Astrocyte (in vitro differentiated cells and primary cell): ENCODE measurements at regions not wholly inside any gene's neighbourhood (a gene's known extent, or its start where the extent isn't known, plus 50 kb on each side); places are given as distances from the start of the nearest gene placed in this dataset.

Experiments used
- DNase-seq: peaks from one replicate; pipeline ENCODE4 v3.0.0-alpha.2; 2010; ENCODE audit warnings: low read depth
- FAIRE-seq: peaks from 2 replicates; lab custom pipeline; 2011; peaks lifted over from hg19 to GRCh38; lab: Jason Lieb, UNC
- H2AFZ ChIP-seq: 2 replicates; pipeline ENCODE4 v1.6.0; 2012; ENCODE audit warnings: low read depth, low read length, inconsistent platforms
- H3K27ac ChIP-seq: 2 replicates; pipeline ENCODE4 v1.5.1; 2011; ENCODE audit warnings: low read depth, low read length, inconsistent platforms
- H3K27me3 ChIP-seq: 2 replicates; pipeline ENCODE4 v1.6.0; 2011; ENCODE audit warnings: low read length, inconsistent platforms; ENCODE audit not compliant: insufficient read depth
- H3K36me3 ChIP-seq: 2 replicates; pipeline ENCODE4 v1.5.1; 2011; ENCODE audit warnings: low read length, inconsistent platforms; ENCODE audit not compliant: insufficient read depth
- H3K4me1 ChIP-seq: 2 replicates; pipeline ENCODE4 v1.5.1; 2011; ENCODE audit warnings: low read length, inconsistent platforms; ENCODE audit not compliant: insufficient read depth
- H3K4me2 ChIP-seq: 2 replicates; pipeline ENCODE4 v1.6.0; 2012; ENCODE audit warnings: low read length, inconsistent platforms
- H3K4me3 ChIP-seq: 2 replicates; pipeline ENCODE4 v1.5.1; 2011; ENCODE audit warnings: low read depth, mild to moderate bottlenecking, low read length, inconsistent platforms; ENCODE audit not compliant: insufficient read depth
- H3K79me2 ChIP-seq: 2 replicates; pipeline ENCODE4 v1.6.0; 2012; ENCODE audit warnings: mild to moderate bottlenecking, low read length, inconsistent platforms; ENCODE audit not compliant: insufficient read depth
- H3K9ac ChIP-seq: 2 replicates; pipeline ENCODE4 v1.6.0; 2012; ENCODE audit warnings: mild to moderate bottlenecking, low read length, inconsistent platforms
- H3K9me3 ChIP-seq: 2 replicates; pipeline ENCODE4 v1.5.1; 2012; ENCODE audit warnings: low read depth, mild to moderate bottlenecking, low read length, inconsistent platforms; ENCODE audit not compliant: insufficient read depth
- H4K20me1 ChIP-seq: 2 replicates; pipeline ENCODE4 v1.6.0; 2012; ENCODE audit warnings: low read length, inconsistent platforms; ENCODE audit not compliant: insufficient read depth
- H3K27ac Mint-ChIP-seq: one replicate; pipeline ENCODE4 v1.8.0; 2021; ENCODE audit warnings: mild to moderate bottlenecking, mixed read lengths; ENCODE audit not compliant: unreplicated experiment
- H3K27me3 Mint-ChIP-seq: one replicate; pipeline ENCODE4 v1.8.0; 2021; ENCODE audit warnings: low read depth, mixed read lengths; ENCODE audit not compliant: unreplicated experiment
- H3K36me3 Mint-ChIP-seq: one replicate; pipeline ENCODE4 v1.8.0; 2021; ENCODE audit warnings: low read depth, mixed read lengths; ENCODE audit not compliant: unreplicated experiment
- H3K4me1 Mint-ChIP-seq: one replicate; pipeline ENCODE4 v1.8.0; 2021; ENCODE audit warnings: low read depth, mixed read lengths; ENCODE audit not compliant: unreplicated experiment
- H3K4me3 Mint-ChIP-seq: one replicate; pipeline ENCODE4 v1.8.0; 2021; ENCODE audit warnings: mild to moderate bottlenecking, moderate library complexity, mixed read lengths; ENCODE audit not compliant: unreplicated experiment
- H3K9me3 Mint-ChIP-seq: one replicate; pipeline ENCODE4 v1.8.0; 2021; ENCODE audit warnings: mild to moderate bottlenecking, mixed read lengths; ENCODE audit not compliant: unreplicated experiment
- EZH2 ChIP-seq: IDR thresholded peaks from 2 replicates; pipeline ENCODE4 v1.6.1; 2012; ENCODE audit warnings: mild to moderate bottlenecking, low read length, inconsistent platforms; ENCODE audit not compliant: insufficient read depth
- TF ChIP-seq, protein P1 (sequence below): IDR thresholded peaks from 2 replicates; pipeline ENCODE4 v1.5.1; 2011; ENCODE audit warnings: low read depth, mild to moderate bottlenecking, inconsistent platforms, low read length, moderate library complexity; ENCODE audit not compliant: insufficient read depth

DNA sequence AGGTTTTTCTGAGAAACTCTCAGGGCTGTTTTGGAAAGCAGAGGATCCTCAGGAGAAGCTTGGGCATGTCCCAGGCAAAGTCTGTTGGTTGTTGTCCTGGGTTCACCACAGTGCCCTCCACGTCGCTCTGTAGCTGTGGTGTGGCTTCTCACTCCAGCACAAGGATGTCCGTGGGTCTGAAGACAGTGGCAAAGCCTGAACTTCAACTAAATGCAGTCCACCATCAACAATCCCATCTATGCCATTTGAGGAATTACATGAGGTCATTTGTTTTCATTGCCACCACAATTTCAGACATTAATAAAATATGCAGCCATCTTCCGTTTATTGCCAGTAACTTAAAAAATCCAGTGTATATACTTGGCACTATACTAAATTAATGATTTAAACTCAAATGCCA, 272.1 kb downstream of the LRIG3 start:
- Histone ChIP-seq H3K79me2 (no peaks in the 10 kb centered on the region), H4K20me1 (no peaks in the 10 kb centered on the region), H3K9me3 (no peaks in the 10 kb centered on the region), H3K4me2 (no peak overlapping the region), H3K27ac (no peak overlapping the region), H3K4me1 (peaks cover 3% of the 10 kb centered on the region), H2AFZ (peak overlapping the region; percentile 3), H3K4me3 (no peak overlapping the region), H3K27me3 (no peaks in the 10 kb centered on the region), H3K9ac (no peak overlapping the region), H3K36me3 (no peaks in the 10 kb centered on the region)
- no peak overlapping the region for H3K27ac Mint-ChIP-seq
- DNase-seq, result no peak
- H3K4me1 Mint-ChIP-seq, result peaks cover 5% of the 10 kb centered on the region
- H3K9me3 Mint-ChIP-seq, result peaks cover 3% of the 10 kb centered on the region
- no peak for FAIRE-seq
- no peak overlapping the region for H3K4me3 Mint-ChIP-seq
- TF ChIP-seq, protein P1, sequence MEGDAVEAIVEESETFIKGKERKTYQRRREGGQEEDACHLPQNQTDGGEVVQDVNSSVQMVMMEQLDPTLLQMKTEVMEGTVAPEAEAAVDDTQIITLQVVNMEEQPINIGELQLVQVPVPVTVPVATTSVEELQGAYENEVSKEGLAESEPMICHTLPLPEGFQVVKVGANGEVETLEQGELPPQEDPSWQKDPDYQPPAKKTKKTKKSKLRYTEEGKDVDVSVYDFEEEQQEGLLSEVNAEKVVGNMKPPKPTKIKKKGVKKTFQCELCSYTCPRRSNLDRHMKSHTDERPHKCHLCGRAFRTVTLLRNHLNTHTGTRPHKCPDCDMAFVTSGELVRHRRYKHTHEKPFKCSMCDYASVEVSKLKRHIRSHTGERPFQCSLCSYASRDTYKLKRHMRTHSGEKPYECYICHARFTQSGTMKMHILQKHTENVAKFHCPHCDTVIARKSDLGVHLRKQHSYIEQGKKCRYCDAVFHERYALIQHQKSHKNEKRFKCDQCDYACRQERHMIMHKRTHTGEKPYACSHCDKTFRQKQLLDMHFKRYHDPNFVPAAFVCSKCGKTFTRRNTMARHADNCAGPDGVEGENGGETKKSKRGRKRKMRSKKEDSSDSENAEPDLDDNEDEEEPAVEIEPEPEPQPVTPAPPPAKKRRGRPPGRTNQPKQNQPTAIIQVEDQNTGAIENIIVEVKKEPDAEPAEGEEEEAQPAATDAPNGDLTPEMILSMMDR, result no peak
- no peaks in the 10 kb centered on the region for H3K27me3 Mint-ChIP-seq
- no peaks in the 10 kb centered on the region for H3K36me3 Mint-ChIP-seq

GRCh38 chr12:58651850-58652249, 268.5 kb downstream of the LRIG3 start:
- no peaks in the 10 kb centered on the region for H3K27me3 Mint-ChIP-seq
- no peak for TF ChIP-seq EZH2
- TF ChIP-seq, protein P1, result no peak
- Histone ChIP-seq H3K9ac (no peak overlapping the region), H3K36me3 (no peaks in the 10 kb centered on the region), H3K4me2 (no peak overlapping the region), H3K4me1 (peaks cover 3% of the 10 kb centered on the region), H3K4me3 (no peak overlapping the region), H3K9me3 (peaks cover 4% of the 10 kb centered on the region), H2AFZ (no peak overlapping the region), H3K79me2 (no peaks in the 10 kb centered on the region), H3K27me3 (no peaks in the 10 kb centered on the region), H4K20me1 (no peaks in the 10 kb centered on the region), H3K27ac (no peak overlapping the region)
- H3K9me3 Mint-ChIP-seq, result peaks cover 5% of the 10 kb centered on the region
- FAIRE-seq, result no peak
- no peaks in the 10 kb centered on the region for H3K36me3 Mint-ChIP-seq
- no peak overlapping the region for H3K4me3 Mint-ChIP-seq
- no peak overlapping the region for H3K27ac Mint-ChIP-seq
- H3K4me1 Mint-ChIP-seq, result peaks cover 5% of the 10 kb centered on the region
- DNase-seq, result no peak

- Histone ChIP-seq H2AFZ (no peak overlapping the region), H3K4me3 (no peak overlapping the region), H4K20me1 (no peaks in the 10 kb centered on the region), H3K9me3 (peaks cover 4% of the 10 kb centered on the region), H3K79me2 (no peaks in the 10 kb centered on the region), H3K36me3 (no peaks in the 10 kb centered on the region), H3K4me2 (no peak overlapping the region), H3K9ac (no peak overlapping the region), H3K27ac (no peak overlapping the region), H3K4me1 (no peaks in the 10 kb centered on the region), H3K27me3 (no peaks in the 10 kb centered on the region)
- Mint-ChIP-seq H3K4me3 (no peak overlapping the region), H3K4me1 (peaks cover 1% of the 10 kb centered on the region), H3K27me3 (no peaks in the 10 kb centered on the region), H3K9me3 (peaks cover 5% of the 10 kb centered on the region), H3K36me3 (no peaks in the 10 kb centered on the region), H3K27ac (no peak overlapping the region)
- TF ChIP-seq, protein P1, result no peak
- TF ChIP-seq EZH2, result no peak
- DNase-seq (no peak), FAIRE-seq (no peak)
Measured at GRCh38 chr12:58654021-58654420, 266.3 kb downstream of the LRIG3 start.
